PC-9 (cell line): ENCODE measurements at regions not wholly inside any gene's neighbourhood (a gene's known extent, or its start where the extent isn't known, plus 50 kb on each side); places are given as distances from the start of the nearest gene placed in this dataset.

Experiments
- BruUV-seq: library from RNA; stranded (reverse); fragments of 400-500 nt; replicated peaks from 2 replicates; lab custom pipeline; 2021; lab: Mats Ljungman, UMichigan
- CTCF ChIA-PET: fragments of 300-600 bp; sonication (Branson Sonifier 250); formaldehyde crosslinking; loops from one replicate; lab custom pipeline; 2022; ENCODE audit warnings: antibody characterized with exemption; lab: Charles Lee
- POLR2A ChIA-PET: fragments of 300-600 bp; sonication (Branson Sonifier 250); formaldehyde crosslinking; loops from one replicate; lab custom pipeline; 2022; ENCODE audit warnings: antibody characterized with exemption; ENCODE audit not compliant: unreplicated experiment; lab: Charles Lee
- DNase-seq, 2 experiments: peaks; one replicate each; pipeline versions ENCODE4 v3.0.0 to v3.0.0-alpha.2; 2015 to 2022; ENCODE audit warnings: mixed read lengths in 1 of 2
- H2AFZ ChIP-seq: fragments of 200-600 bp; sonication (generic); 2 replicates; pipeline ENCODE4 v1.8.1; 2017; ENCODE audit warnings: antibody characterized with exemption
- H3F3A ChIP-seq: fragments of 200-600 bp; sonication (generic); 2 replicates; pipeline ENCODE4 v1.8.1; 2017; ENCODE audit warnings: antibody characterized with exemption, mild to moderate bottlenecking, low read depth; ENCODE audit not compliant: insufficient read depth
- H3K27ac ChIP-seq: fragments of 200-600 bp; sonication (generic); 2 replicates; pipeline ENCODE4 v1.6.1; 2016; ENCODE audit warnings: mixed run types
- H3K27me3 ChIP-seq: fragments of 200-600 bp; sonication (generic); 2 replicates; pipeline ENCODE4 v1.6.1; 2016; ENCODE audit warnings: low read depth, mixed run types; ENCODE audit not compliant: insufficient read depth
- H3K36me3 ChIP-seq: fragments of 200-600 bp; sonication (generic); 2 replicates; pipeline ENCODE4 v1.6.1; 2016; ENCODE audit warnings: low read depth, mixed run types
- H3K4me1 ChIP-seq: fragments of 200-600 bp; sonication (generic); replicated peaks from 2 replicates; pipeline ENCODE4 v1.6.1; 2016; ENCODE audit warnings: mixed run types; ENCODE audit not compliant: insufficient read depth
- H3K4me2 ChIP-seq: fragments of 200-600 bp; sonication (generic); 2 replicates; pipeline ENCODE4 v1.6.1; 2017; ENCODE audit warnings: mixed run types
- H3K4me3 ChIP-seq: fragments of 200-600 bp; sonication (generic); 2 replicates; pipeline ENCODE4 v1.6.1; 2016; ENCODE audit warnings: mixed run types
- H3K79me2 ChIP-seq: fragments of 200-600 bp; sonication (generic); 2 replicates; pipeline ENCODE4 v1.6.1; 2017; ENCODE audit warnings: low read depth, mixed run types
- H3K9me2 ChIP-seq: fragments of 200-600 bp; sonication (generic); 2 replicates; pipeline ENCODE4 v1.8.1; 2017; ENCODE audit warnings: mild to moderate bottlenecking; ENCODE audit not compliant: insufficient read depth
- H3K9me3 ChIP-seq: fragments of 200-600 bp; sonication (generic); 2 replicates; pipeline ENCODE4 v1.8.1; 2016; ENCODE audit warnings: low read depth; ENCODE audit not compliant: insufficient read depth
- H4K20me1 ChIP-seq: fragments of 200-600 bp; sonication (generic); 2 replicates; pipeline ENCODE4 v1.8.1; 2017; ENCODE audit not compliant: insufficient read depth
- EZH2 ChIP-seq: fragments of 200-600 bp; sonication (generic); IDR thresholded peaks from 2 replicates; pipeline ENCODE4 v1.8.0; 2017; ENCODE audit warnings: antibody characterized with exemption, low read depth
- intact Hi-C: fragments of 100-400 bp; cut with micrococcal nuclease; formaldehyde crosslinking; loops from one replicate; pipeline ENCODE4 v1.10.0; 2022; ENCODE audit not compliant: unreplicated experiment
- TF ChIP-seq, protein P1 (sequence below): fragments of 200-600 bp; sonication (generic); conservative IDR thresholded peaks from 2 replicates; pipeline ENCODE4 v1.6.1; 2017; ENCODE audit warnings: mixed run types, antibody characterized with exemption, mild to moderate bottlenecking, moderate library complexity

DNA sequence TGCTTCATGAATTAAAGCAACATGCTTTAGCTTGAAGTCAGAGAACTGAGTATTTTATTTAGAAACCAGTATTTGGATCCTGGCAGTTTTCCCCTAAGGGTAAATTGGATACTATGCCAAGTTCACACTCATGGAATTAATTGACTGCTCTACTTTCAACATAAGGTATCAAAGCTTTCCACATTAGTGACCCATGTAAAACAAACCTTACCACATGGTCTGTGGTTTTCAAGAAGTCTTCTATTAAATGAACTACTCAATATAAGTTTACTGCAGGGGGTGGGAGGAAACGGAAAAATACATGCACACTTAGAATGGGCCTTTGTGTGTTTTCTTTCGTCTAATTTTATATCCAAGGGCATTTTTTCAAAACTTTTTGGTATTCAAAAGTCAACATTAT, 232.0 kb upstream of the FBXL7 start:
- H3K36me3 ChIP-seq, result no peaks in the 10 kb centered on the region
- ChIA-PET CTCF (no interaction called here), POLR2A (no interaction called here)
- DNase-seq, result no peak
- BruUV-seq, result no TSS peak
- H3F3A ChIP-seq, result no peaks in the 10 kb centered on the region
- intact Hi-C loops, result no loop called here
- H3K9me3 ChIP-seq, result no peaks in the 10 kb centered on the region
- H3K4me1 ChIP-seq, result no peaks in the 10 kb centered on the region
- H4K20me1 ChIP-seq, result no peaks in the 10 kb centered on the region
- no peaks in the 10 kb centered on the region for H3K27me3 ChIP-seq
- no peak overlapping the region for H3K27ac ChIP-seq
- no peak overlapping the region for H3K4me3 ChIP-seq
- no peaks in the 10 kb centered on the region for H3K79me2 ChIP-seq
- TF ChIP-seq EZH2, result no peak
- TF ChIP-seq, protein P1, sequence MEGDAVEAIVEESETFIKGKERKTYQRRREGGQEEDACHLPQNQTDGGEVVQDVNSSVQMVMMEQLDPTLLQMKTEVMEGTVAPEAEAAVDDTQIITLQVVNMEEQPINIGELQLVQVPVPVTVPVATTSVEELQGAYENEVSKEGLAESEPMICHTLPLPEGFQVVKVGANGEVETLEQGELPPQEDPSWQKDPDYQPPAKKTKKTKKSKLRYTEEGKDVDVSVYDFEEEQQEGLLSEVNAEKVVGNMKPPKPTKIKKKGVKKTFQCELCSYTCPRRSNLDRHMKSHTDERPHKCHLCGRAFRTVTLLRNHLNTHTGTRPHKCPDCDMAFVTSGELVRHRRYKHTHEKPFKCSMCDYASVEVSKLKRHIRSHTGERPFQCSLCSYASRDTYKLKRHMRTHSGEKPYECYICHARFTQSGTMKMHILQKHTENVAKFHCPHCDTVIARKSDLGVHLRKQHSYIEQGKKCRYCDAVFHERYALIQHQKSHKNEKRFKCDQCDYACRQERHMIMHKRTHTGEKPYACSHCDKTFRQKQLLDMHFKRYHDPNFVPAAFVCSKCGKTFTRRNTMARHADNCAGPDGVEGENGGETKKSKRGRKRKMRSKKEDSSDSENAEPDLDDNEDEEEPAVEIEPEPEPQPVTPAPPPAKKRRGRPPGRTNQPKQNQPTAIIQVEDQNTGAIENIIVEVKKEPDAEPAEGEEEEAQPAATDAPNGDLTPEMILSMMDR, result no peak
- H3K9me2 ChIP-seq, result no peaks in the 10 kb centered on the region
- no peak overlapping the region for H3K4me2 ChIP-seq
- no peak overlapping the region for H2AFZ ChIP-seq

GRCh38 chr5:15266841-15267240, 233.1 kb upstream of the FBXL7 start:
- intact Hi-C loops, result no loop called here
- Histone ChIP-seq H3K4me3 (no peak overlapping the region), H3K79me2 (no peaks in the 10 kb centered on the region), H3K27me3 (no peaks in the 10 kb centered on the region), H3K9me3 (no peaks in the 10 kb centered on the region), H3F3A (no peaks in the 10 kb centered on the region), H4K20me1 (no peaks in the 10 kb centered on the region), H3K9me2 (no peaks in the 10 kb centered on the region), H3K27ac (no peak overlapping the region), H3K4me1 (no peaks in the 10 kb centered on the region), H3K36me3 (no peaks in the 10 kb centered on the region), H3K4me2 (no peak overlapping the region), H2AFZ (no peak overlapping the region)
- ChIA-PET POLR2A (no interaction called here), CTCF (no interaction called here)
- DNase-seq, result no peak
- TF ChIP-seq, protein P1, result no peak
- TF ChIP-seq EZH2, result no peak
- BruUV-seq, result no TSS peak

GRCh38 chr5:15266229-15266628, 233.8 kb upstream of the FBXL7 start:
- no peaks in the 10 kb centered on the region for H3K36me3 ChIP-seq
- H3K4me1 ChIP-seq, result no peaks in the 10 kb centered on the region
- intact Hi-C loops, result no loop called here
- H3K4me2 ChIP-seq, result no peak overlapping the region
- no peak overlapping the region for H3K27ac ChIP-seq
- no TSS peak for BruUV-seq
- ChIA-PET CTCF (no interaction called here), POLR2A (no interaction called here)
- no peak overlapping the region for H2AFZ ChIP-seq
- no peak overlapping the region for H3K4me3 ChIP-seq
- H3F3A ChIP-seq, result no peaks in the 10 kb centered on the region
- H3K9me2 ChIP-seq, result no peaks in the 10 kb centered on the region
- no peaks in the 10 kb centered on the region for H4K20me1 ChIP-seq
- H3K9me3 ChIP-seq, result no peaks in the 10 kb centered on the region
- H3K27me3 ChIP-seq, result no peaks in the 10 kb centered on the region
- no peak for DNase-seq
- TF ChIP-seq EZH2, result no peak
- TF ChIP-seq, protein P1, result no peak
- H3K79me2 ChIP-seq, result no peaks in the 10 kb centered on the region
